ENCODE measurements at regions not wholly inside any gene's neighbourhood (a gene's known extent, or its start where the extent isn't known, plus 50 kb on each side); places are given as distances from the start of the nearest gene placed in this dataset.

DNA sequence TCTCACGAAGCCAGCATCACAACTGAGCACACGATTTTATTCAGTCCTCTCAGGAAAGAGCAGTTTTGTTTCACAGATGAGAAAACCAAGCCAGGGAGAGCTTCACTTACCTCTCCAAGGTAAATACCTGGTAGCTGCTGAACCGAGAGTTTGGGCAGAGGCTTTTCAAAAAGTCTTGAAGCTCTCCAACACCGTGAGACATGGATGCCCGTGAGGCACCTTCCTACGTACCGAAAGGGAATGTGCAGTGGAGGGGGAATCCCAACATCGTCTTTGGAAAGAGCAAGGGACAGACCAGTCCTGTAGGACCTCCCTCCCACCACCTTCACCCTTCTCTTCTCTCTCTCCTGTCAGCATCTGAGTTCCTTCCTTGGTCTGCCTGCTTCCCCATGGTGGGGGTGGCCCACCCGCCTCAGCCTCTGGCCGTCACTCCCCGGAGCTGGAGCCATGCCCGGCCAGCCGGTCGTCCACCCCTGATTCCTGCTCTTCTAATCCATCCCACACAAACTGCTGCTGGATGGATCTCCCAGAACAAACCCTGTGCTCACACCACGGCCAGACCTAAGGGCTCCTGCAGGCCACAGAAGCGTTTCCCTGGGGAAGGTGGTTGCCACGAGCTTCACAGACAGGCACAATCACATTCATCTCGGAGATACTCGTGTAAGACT is 97.3 kb upstream of the SNTG2 start:
- no peak for DNase-seq (ENCODE audit: low read depth in 1 of 2, low spot score in 1 of 2)
- no peak for TF ChIP-seq JUND (IDR thresholded peaks at IDR 0.05; ENCODE audit: low read depth)
- in situ Hi-C loops (cut with HindIII; ENCODE audit: low pct_unique_long_range_greater_than_20kb, low sequenced_read_pairs), result no loop called here

DNA sequence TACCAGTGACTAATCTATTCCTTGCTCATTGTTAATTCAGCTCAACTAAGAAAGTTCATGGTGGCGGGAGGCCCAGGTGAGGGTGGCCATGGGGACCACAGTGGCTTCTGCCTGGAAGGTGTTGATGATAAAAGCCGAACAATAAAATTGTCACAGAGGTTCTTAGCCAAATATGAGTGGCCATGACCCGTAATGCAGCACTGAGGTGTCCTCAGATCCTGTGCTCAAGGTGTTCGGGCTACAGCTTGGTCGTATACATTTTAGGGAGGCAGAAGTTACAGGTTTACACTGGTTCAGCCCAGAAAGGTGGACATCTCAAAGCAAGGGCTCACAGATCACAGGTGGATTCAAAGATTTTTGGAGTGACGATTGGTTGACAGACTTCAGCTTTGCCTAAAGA is 98.5 kb upstream of the SNTG2 start:
- DNase-seq (ENCODE audit: low read depth in 1 of 2, low spot score in 1 of 2), result no peak
- in situ Hi-C loops (cut with HindIII; ENCODE audit: low pct_unique_long_range_greater_than_20kb, low sequenced_read_pairs), result no loop called here
- TF ChIP-seq JUND (IDR thresholded peaks at IDR 0.05; ENCODE audit: low read depth), result no peak

DNA sequence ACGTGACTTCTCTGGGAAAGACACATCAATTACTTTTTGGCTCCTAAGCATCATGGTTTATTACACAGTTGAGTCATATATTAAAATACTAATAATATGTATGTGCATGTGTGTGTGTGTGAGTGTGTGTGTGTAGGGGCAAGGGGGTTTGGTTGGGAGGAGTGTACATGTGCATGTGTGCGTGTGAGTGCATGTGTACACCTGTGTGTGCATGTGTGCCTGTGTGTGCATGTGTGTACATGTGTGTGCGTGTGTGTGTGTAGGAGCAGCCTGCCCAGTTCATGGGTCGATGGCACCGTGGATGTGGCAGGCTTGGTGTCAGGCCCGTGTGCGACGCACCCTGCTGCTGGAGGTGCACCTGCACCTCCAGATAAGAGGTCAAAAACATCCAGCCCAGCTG is 99.0 kb upstream of the SNTG2 start:
- in situ Hi-C loops (cut with HindIII; ENCODE audit: low pct_unique_long_range_greater_than_20kb, low sequenced_read_pairs), result no loop called here
- DNase-seq (ENCODE audit: low read depth in 1 of 2, low spot score in 1 of 2), result no peak

DNA sequence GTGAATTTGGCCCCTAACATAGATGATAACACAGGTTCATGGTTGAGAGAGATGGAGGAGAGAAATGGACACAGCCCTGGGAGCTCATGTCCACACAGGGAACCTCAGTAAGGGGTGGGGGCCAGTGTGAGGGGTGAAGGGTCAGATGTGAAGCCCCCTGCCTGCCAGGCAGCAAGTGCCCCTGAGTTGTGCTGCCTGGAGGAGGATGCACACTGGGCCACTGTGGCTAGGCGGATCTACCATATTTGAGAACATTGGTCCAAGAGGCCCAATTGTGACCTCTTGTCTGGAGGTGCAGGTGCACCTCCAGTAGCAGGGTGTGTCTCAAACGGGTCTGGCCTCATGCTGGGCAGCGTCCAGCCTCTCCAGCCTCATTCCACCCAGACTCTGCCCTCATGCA is 99.6 kb upstream of the SNTG2 start:
- no peak for DNase-seq (ENCODE audit: low read depth in 1 of 2, low spot score in 1 of 2)
- no peak for TF ChIP-seq JUND (IDR thresholded peaks at IDR 0.05; ENCODE audit: low read depth)
- in situ Hi-C loops (cut with HindIII; ENCODE audit: low pct_unique_long_range_greater_than_20kb, low sequenced_read_pairs), result no loop called here

More for the DNA sequence above, 99.0 kb upstream of the SNTG2 start:
- TF ChIP-seq JUND (IDR thresholded peaks at IDR 0.05; ENCODE audit: low read depth), result no peak

DNA sequence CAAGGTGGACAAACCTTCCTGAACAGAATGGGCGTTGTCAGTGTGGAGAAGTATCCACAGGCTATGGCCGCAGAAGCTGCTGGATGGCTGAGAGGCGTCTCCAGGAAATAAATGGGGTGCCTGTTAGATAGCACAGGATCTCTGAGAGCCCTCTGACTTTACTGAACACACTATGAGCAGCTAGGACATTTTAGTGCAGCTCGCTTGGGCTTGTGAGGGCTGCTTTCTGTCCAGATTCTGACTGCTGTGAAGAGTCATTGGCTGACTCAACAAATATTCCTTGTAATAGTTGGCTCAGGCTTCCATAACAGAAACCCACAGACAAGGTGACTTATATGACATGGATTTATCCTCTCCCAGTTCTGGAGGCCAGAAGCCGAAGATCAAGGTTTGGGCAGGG is 100.2 kb upstream of the SNTG2 start:
- in situ Hi-C loops (cut with HindIII; ENCODE audit: low pct_unique_long_range_greater_than_20kb, low sequenced_read_pairs), result no loop called here
- DNase-seq (ENCODE audit: low read depth in 1 of 2, low spot score in 1 of 2), result no peak
- TF ChIP-seq JUND (IDR thresholded peaks at IDR 0.05; ENCODE audit: low read depth), result no peak

DNA sequence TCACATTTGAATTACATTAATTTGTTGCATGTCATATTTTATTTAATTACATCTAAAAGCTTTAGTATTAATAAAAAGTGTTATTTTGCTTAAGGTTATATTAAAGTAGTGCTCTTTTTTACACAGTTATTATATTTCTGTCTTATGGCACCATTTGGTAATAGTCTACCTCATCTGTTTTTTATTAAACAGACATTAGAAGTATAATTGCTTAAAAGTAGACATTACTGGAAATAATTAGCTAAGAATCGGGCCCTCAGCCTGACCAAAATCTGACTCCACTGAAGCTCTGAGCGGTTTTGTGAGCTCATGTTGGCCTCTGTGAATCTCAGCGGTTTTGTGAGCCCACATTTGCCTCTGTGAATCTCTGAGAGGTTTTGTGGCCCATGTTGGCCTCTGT is 102.5 kb upstream of the SNTG2 start:
- no peak for DNase-seq (ENCODE audit: low read depth in 1 of 2, low spot score in 1 of 2)
- in situ Hi-C loops (cut with HindIII; ENCODE audit: low pct_unique_long_range_greater_than_20kb, low sequenced_read_pairs), result no loop called here
- TF ChIP-seq JUND (IDR thresholded peaks at IDR 0.05; ENCODE audit: low read depth), result no peak

DNA sequence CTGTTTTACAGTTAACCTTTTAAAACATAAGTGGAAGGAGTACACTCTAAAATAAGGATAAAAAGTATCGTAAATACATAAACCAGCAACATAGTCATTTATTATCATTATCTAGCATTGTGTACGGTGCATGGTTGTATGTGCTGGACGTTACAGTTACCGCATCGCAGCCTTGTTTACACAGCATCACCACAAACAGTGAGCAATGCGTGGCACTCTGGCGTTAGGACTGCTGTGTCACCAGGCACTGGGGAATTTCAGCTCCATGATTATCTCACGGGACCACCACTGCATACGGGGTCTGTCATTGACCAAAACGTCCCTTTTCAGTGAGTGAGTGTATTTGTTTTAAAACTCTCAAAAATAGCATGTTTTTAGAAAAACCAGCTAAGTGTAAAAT is 103.0 kb upstream of the SNTG2 start:
- no peak for DNase-seq (ENCODE audit: low read depth in 1 of 2, low spot score in 1 of 2)
- in situ Hi-C loops (cut with HindIII; ENCODE audit: low pct_unique_long_range_greater_than_20kb, low sequenced_read_pairs), result no loop called here
- TF ChIP-seq JUND (IDR thresholded peaks at IDR 0.05; ENCODE audit: low read depth), result no peak

DNA sequence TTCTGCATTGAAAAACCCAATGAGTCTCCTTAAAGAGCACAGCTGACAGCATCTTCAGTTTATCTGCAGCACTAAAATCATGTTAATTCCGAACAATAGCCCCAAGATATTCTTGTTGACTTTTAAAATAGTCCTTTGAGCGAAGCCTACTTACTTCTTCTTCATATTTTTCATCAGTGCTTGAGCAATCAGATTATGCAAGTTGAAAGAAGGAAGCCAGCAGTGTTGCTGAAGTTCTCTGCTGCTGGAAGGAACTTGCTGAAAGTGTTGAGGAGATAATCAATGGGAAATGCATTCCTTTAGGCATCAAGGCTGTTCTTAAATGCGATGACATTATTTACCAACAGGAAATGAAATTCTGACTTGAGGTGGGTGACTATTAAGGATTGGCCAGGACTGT is 105.9 kb upstream of the SNTG2 start:
- no peak for TF ChIP-seq JUND (IDR thresholded peaks at IDR 0.05; ENCODE audit: low read depth)
- in situ Hi-C loops (cut with HindIII; ENCODE audit: low pct_unique_long_range_greater_than_20kb, low sequenced_read_pairs), result no loop called here

DNA sequence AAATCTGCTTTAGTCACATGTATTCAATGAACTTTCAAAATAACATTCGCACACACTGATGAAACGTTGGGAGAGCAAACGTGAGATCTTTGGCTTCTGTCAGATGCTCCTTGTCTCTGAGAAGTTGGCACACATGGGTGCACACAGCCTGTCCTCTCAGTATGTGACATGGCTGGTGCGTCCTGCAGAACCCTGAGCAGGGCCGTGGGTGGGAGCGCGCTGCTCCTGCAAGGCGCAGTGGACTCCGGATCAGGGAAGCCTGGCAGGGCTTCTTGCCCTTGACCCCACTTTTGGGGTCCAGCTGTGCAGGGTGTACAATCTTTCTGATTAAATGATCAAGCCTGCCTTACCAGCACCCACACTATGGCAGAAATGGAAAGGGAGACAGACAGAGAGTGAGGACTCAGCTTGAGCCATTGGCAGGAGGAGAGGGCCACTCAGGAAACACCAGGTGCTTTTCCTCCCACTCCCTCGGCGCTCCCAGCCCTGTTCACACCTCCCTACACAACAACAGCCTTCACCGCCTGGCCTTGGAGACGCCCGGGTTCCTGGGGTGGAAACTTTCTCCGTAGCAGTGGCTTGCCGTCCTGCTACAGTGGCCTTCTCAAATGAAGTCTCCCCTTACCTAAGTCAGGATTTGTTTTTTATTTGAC is 108.4 kb upstream of the SNTG2 start:
- in situ Hi-C loops (cut with HindIII; ENCODE audit: low pct_unique_long_range_greater_than_20kb, low sequenced_read_pairs), result no loop called here
- no peak for TF ChIP-seq JUND (IDR thresholded peaks at IDR 0.05; ENCODE audit: low read depth)
- DNase-seq (ENCODE audit: low read depth in 1 of 2, low spot score in 1 of 2), result no peak

More for the DNA sequence above, 105.9 kb upstream of the SNTG2 start:
- DNase-seq (ENCODE audit: low read depth in 1 of 2, low spot score in 1 of 2), result no peak

DNA sequence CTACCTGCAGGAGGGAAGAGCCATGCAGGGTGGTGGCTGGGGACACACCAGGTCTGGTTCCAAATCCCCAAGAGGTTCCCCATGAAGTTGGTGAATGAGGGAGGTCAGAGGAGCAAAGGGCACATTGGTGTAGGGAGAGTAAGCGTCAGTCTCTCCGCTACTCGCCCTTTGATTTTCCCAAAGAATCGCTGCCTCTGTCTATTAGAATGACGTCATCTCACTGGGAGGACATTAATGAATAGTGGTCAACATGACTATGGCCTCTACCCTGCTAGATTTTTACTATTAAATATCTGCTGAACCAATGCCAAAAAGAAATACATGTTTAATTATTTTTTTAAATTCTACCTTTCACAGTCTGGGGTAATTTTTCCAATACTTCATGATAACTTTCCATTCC is 109.6 kb upstream of the SNTG2 start:
- no peak for DNase-seq (ENCODE audit: low read depth in 1 of 2, low spot score in 1 of 2)
- TF ChIP-seq JUND (IDR thresholded peaks at IDR 0.05; ENCODE audit: low read depth), result no peak
- in situ Hi-C loops (cut with HindIII; ENCODE audit: low pct_unique_long_range_greater_than_20kb, low sequenced_read_pairs), result no loop called here

DNA sequence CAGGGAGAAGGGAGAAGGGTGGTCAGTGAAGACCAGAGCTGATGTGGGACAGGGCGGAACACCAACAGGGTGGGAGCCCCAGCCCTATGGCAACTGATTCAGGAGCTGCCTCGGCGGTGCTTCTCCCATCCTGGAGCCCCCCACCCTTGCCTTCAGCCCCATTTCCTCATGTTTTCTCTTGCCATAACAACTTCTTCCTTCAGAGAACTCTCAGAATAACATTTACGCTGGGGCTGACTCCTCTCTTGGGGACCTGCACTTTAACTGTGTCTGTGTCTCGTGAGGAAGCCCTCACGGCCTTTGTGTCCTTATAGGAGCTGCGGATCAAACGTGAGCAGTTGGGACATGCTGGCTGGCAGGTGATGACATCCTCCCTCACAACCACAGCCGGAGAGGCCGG is 116.4 kb upstream of the SNTG2 start:
- no peak for TF ChIP-seq JUND (IDR thresholded peaks at IDR 0.05; ENCODE audit: low read depth)
- in situ Hi-C loops (cut with HindIII; ENCODE audit: low pct_unique_long_range_greater_than_20kb, low sequenced_read_pairs), result no loop called here
- no peak for DNase-seq (ENCODE audit: low read depth in 1 of 2, low spot score in 1 of 2)

DNA sequence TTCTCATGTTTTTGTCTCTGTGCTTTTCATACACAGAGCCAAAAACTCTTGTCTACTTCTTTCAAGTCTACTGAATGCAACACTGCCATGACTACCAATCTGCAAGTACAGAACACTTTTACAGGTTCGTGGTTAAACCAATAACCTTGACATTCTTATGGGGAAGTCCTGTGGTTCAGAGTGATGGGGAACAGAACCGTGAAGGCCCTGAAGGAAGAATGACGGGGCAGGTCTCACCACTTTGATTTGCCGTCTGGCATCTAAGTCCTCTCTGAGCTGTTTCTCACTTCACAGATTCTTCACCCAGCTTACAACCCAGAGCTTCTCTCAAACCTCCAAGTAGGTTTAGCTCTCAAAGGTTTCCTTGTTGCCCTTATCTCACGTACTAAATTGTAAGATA is 117.5 kb upstream of the SNTG2 start:
- no peak for TF ChIP-seq JUND (IDR thresholded peaks at IDR 0.05; ENCODE audit: low read depth)
- DNase-seq (ENCODE audit: low read depth in 1 of 2, low spot score in 1 of 2), result no peak
- in situ Hi-C loops (cut with HindIII; ENCODE audit: low pct_unique_long_range_greater_than_20kb, low sequenced_read_pairs), result no loop called here

DNA sequence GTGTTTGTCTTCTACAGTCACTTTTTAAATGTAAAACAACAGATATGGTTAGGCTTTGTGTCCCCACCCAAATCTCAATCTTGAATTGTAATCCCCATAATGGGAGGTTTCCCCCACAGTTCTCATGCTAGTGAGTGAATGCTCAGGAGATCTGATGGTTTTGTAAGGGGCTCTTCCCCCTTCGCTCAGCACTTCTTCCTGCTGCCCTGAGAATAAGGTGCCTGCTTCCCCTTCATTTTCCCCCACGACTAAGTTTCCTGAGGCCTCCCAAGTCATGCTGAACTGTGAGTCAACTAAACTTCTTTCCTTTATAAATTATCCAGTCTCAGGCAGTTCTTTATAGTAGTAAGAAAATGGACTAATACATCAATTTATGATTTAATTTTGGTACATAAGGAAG is 118.0 kb upstream of the SNTG2 start:
- TF ChIP-seq JUND (IDR thresholded peaks at IDR 0.05; ENCODE audit: low read depth), result no peak
- in situ Hi-C loops (cut with HindIII; ENCODE audit: low pct_unique_long_range_greater_than_20kb, low sequenced_read_pairs), result no loop called here
- no peak for DNase-seq (ENCODE audit: low read depth in 1 of 2, low spot score in 1 of 2)

DNA sequence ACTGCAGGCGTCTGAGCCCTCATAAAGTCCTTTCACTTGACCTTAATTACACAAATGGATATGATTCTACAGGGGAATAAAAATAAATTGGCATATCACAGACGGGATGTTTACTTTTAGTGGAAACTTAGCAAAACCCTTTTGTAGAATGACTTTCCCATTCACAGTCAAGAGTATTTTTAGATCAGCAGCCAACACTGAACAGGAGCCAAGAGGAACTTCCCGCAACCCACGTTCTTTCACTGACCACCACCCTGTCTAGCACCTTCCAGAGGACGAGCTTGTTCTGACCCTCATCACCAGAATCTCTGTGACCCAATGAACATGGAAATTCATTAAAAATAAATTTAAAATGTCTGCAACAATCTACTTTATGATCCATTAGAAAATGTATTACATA is 119.0 kb upstream of the SNTG2 start:
- DNase-seq (ENCODE audit: low read depth in 1 of 2, low spot score in 1 of 2), result no peak
- in situ Hi-C loops (cut with HindIII; ENCODE audit: low pct_unique_long_range_greater_than_20kb, low sequenced_read_pairs), result no loop called here
- no peak for TF ChIP-seq JUND (IDR thresholded peaks at IDR 0.05; ENCODE audit: low read depth)

Data from T47D (cell line).